HCT116 (cell line): ENCODE measurements at regions not wholly inside any gene's neighbourhood (a gene's known extent, or its start where the extent isn't known, plus 50 kb on each side); places are given as distances from the start of the nearest gene placed in this dataset.

Experiments used
- ATAC-seq: fragments of 200-7000 bp; cut with Tn5 transposase; 2 replicates; pipeline ENCODE4 v1.9.1; 2020; ENCODE audit warnings: mild to moderate bottlenecking, moderate library complexity
- BruUV-seq: library from RNA; stranded (reverse); fragments of 400-500 nt; replicated peaks from 2 replicates; lab custom pipeline; 2021; lab: Mats Ljungman, UMichigan
- CTCF ChIA-PET: fragments of 300-600 bp; sonication (Branson Sonifier 250); formaldehyde crosslinking; loops from one replicate; lab custom pipeline; 2021; ENCODE audit warnings: antibody characterized with exemption; lab: Charles Lee
- POLR2A ChIA-PET: fragments of 300-600, 350-600 bp; sonication (Branson Sonifier 250); formaldehyde crosslinking; loops from one replicate; lab custom pipeline; 2021; ENCODE audit warnings: antibody characterized with exemption; lab: Charles Lee
- RAD21 ChIA-PET, 2 experiments: fragments of 300-600 bp; sonication (Branson Sonifier 250); formaldehyde crosslinking; loops; one replicate each; lab custom pipeline; 2023; ENCODE audit warnings: low total read pairs in 2 of 2; ENCODE audit not compliant: uncharacterized antibody in 2 of 2, unreplicated experiment in 2 of 2, low non-redundant PET in 1 of 2; lab: Charles Lee
- DNase-seq: peaks from one replicate; pipeline ENCODE4 v3.0.0-alpha.2; 2010; ENCODE audit warnings: low read depth, low spot score
- H2AFZ ChIP-seq: fragments of 200-600 bp; shearing (Covaris generic), sonication (generic); 2 replicates; pipeline ENCODE4 v1.6.1; 2017; ENCODE audit warnings: low read depth, mixed run types, mixed read lengths, antibody characterized with exemption, low read length; ENCODE audit not compliant: poor library complexity, severe bottlenecking
- H3K27ac ChIP-seq: 2 replicates; pipeline ENCODE4 v1.5.1; 2012; ENCODE audit warnings: low read depth, low read length
- H3K27me3 ChIP-seq: fragments of 200-600 bp; sonication (generic); 2 replicates; pipeline ENCODE4 v1.6.1; 2016; ENCODE audit warnings: mixed run types, low read length, mixed read lengths; ENCODE audit not compliant: insufficient read depth
- H3K36me3 ChIP-seq, 2 experiments: fragments of 200-500 bp in 1 of 2; fragments of 200-600 bp in 1 of 2; sonication (Bioruptor generic) in 1 of 2; sonication (generic) in 1 of 2; 2 replicates each; pipeline versions ENCODE4 v1.5.1 to v1.6.1; 2014 to 2016; ENCODE audit warnings: low read length in 2 of 2, inconsistent platforms in 1 of 2, mixed read lengths in 1 of 2, mixed run types in 1 of 2; ENCODE audit not compliant: insufficient read depth in 2 of 2, control insufficient read depth in 1 of 2
- H3K4me1 ChIP-seq, 2 experiments: fragments of 200-600 bp in 1 of 2; sonication (generic) in 1 of 2; 2 replicates each; pipeline versions ENCODE4 v1.5.1 to v1.6.1; 2012 to 2017; ENCODE audit warnings: low read length in 2 of 2, inconsistent platforms in 1 of 2, mild to moderate bottlenecking in 1 of 2, mixed read lengths in 1 of 2, mixed run types in 1 of 2, moderate library complexity in 1 of 2; ENCODE audit not compliant: insufficient read depth in 2 of 2, control insufficient read depth in 1 of 2
- H3K4me2 ChIP-seq: fragments of 200-600 bp; sonication (generic); 2 replicates; pipeline ENCODE4 v1.6.1; 2017; ENCODE audit warnings: mixed run types, low read length, mixed read lengths
- H3K4me3 ChIP-seq, 2 experiments: fragments of 200-600 bp in 1 of 2; sonication (generic) in 1 of 2; replicated peaks in 1 of 2; 2 replicates each; pipeline ENCODE4 v1.5.1; 2011 to 2016; ENCODE audit warnings: low read length in 2 of 2, control low read depth in 1 of 2, low read depth in 1 of 2, mild to moderate bottlenecking in 1 of 2, mixed read lengths in 1 of 2, mixed run types in 1 of 2
- H3K79me2 ChIP-seq: fragments of 200-600 bp; sonication (generic); 2 replicates; pipeline ENCODE4 v1.6.1; 2017; ENCODE audit warnings: mild to moderate bottlenecking, mixed run types, low read length, moderate library complexity, mixed read lengths; ENCODE audit not compliant: insufficient read depth
- H3K9ac ChIP-seq: fragments of 200-600 bp; sonication (generic); 2 replicates; pipeline ENCODE4 v1.6.1; 2016; ENCODE audit warnings: low read length, mixed read lengths
- H3K9me2 ChIP-seq: fragments of 200-600 bp; sonication (generic), shearing (Covaris generic); 2 replicates; pipeline ENCODE4 v1.6.1; 2017; ENCODE audit warnings: mixed run types, mild to moderate bottlenecking, moderate library complexity; ENCODE audit not compliant: insufficient read depth
- H3K9me3 ChIP-seq, 2 experiments: fragments of 200-500 bp in 1 of 2; fragments of 200-600 bp in 1 of 2; sonication (Bioruptor generic) in 1 of 2; sonication (generic) in 1 of 2; 2 replicates each; pipeline ENCODE4 v1.6.1; 2014 to 2017; ENCODE audit warnings: low read length in 2 of 2, mixed read lengths in 2 of 2, inconsistent platforms in 1 of 2, low read depth in 1 of 2, mild to moderate bottlenecking in 1 of 2, mixed run types in 1 of 2, moderate library complexity in 1 of 2; ENCODE audit not compliant: control insufficient read depth in 1 of 2, insufficient read depth in 1 of 2
- H4K20me1 ChIP-seq: fragments of 200-600 bp; sonication (generic), shearing (Covaris generic); 2 replicates; pipeline ENCODE4 v1.6.1; 2017; ENCODE audit warnings: mixed run types, mild to moderate bottlenecking, moderate library complexity; ENCODE audit not compliant: insufficient read depth
- CBX3 ChIP-seq: IDR thresholded peaks from 2 replicates; pipeline ENCODE4 v1.6.1; 2012; ENCODE audit warnings: low read depth
- CTCF ChIP-seq, 3 experiments: fragments of 200-600 bp in 1 of 3; sonication (generic) in 1 of 3; IDR thresholded peaks in 2 of 3; conservative IDR thresholded peaks in 1 of 3; 2 replicates each; pipeline ENCODE4 v1.5.1; 2012 to 2017; ENCODE audit warnings: low read depth in 2 of 3, low read length in 2 of 3, antibody characterized with exemption in 1 of 3, borderline replicate concordance in 1 of 3, control low read depth in 1 of 3, mild to moderate bottlenecking in 1 of 3, mixed read lengths in 1 of 3, mixed run types in 1 of 3, moderate library complexity in 1 of 3; ENCODE audit not compliant: insufficient read depth in 1 of 3
- EZH2 ChIP-seq: fragments of 200-600 bp; sonication (generic); IDR thresholded peaks from 2 replicates; pipeline ENCODE4 v1.6.1; 2017; ENCODE audit warnings: antibody characterized with exemption, mixed run types
- EZH2phosphoT487 ChIP-seq: fragments of 200-600 bp; IDR thresholded peaks from 2 replicates; pipeline ENCODE4 v1.6.1; 2018; ENCODE audit warnings: antibody characterized with exemption, borderline replicate concordance
- FOSL1 ChIP-seq: IDR thresholded peaks from 2 replicates; pipeline ENCODE4 v1.6.1; 2012; ENCODE audit warnings: low read depth
- JUND ChIP-seq: IDR thresholded peaks from 2 replicates; pipeline ENCODE4 v1.6.1; 2012
- MAX ChIP-seq: IDR thresholded peaks from 2 replicates; pipeline ENCODE4 v1.6.1; 2012
- SIN3A ChIP-seq: IDR thresholded peaks from 2 replicates; pipeline ENCODE4 v1.6.1; 2012; ENCODE audit warnings: low read depth
- YY1 ChIP-seq: IDR thresholded peaks from 2 replicates; pipeline ENCODE4 v1.6.1; 2011; ENCODE audit warnings: low read length, low read depth, moderate library complexity, mild to moderate bottlenecking; ENCODE audit not compliant: insufficient replicate concordance; ENCODE audit errors: extremely low read depth
- ZBTB33 ChIP-seq: IDR thresholded peaks from 2 replicates; pipeline ENCODE4 v1.6.1; 2011; ENCODE audit warnings: mild to moderate bottlenecking, low read length, moderate library complexity; ENCODE audit not compliant: insufficient replicate concordance; ENCODE audit errors: extremely low read depth
- intact Hi-C: fragments of 100-400 bp; cut with micrococcal nuclease; formaldehyde crosslinking; loops from 2 replicates; pipeline ENCODE4 v1.10.0; 2022

DNA sequence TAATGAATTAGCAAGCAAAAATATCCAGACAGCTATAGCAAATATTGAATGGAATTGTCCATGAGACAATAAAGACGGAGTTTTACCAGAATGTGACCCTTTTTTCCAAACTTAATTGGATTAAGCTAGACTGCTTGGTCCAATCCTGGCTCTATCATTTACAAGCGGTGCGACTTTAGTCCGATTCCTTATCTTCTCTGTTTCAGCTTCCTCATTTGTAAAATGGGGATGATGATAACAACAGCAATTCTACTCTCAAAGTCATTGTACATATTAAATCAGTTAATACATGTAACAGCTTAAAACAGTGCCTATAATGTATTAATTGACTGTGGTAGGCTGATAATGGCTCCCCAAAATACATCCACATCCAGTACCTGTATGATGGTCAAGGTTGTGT lies 62.1 kb upstream of the CRBN start:
- ATAC-seq (no peak), DNase-seq (no peak)
- Histone ChIP-seq H3K27ac (no peak overlapping the region), H3K4me1 (no peaks in the 10 kb centered on the region), H3K9me2 (no peaks in the 10 kb centered on the region), H3K36me3 (no peaks in the 10 kb centered on the region), H3K9me3 (no peaks in the 10 kb centered on the region), H3K4me3 (no peak overlapping the region), H3K4me2 (no peak overlapping the region), H3K27me3 (no peaks in the 10 kb centered on the region), H2AFZ (no peak overlapping the region), H4K20me1 (no peaks in the 10 kb centered on the region), H3K9ac (no peak overlapping the region), H3K79me2 (no peaks in the 10 kb centered on the region)
- intact Hi-C loops = no loop called here
- CTCF ChIA-PET = no interaction called here
- RAD21 ChIA-PET = no interaction called here
- TF ChIP-seq YY1 = no peak
- no peak for TF ChIP-seq CBX3
- no peak for TF ChIP-seq EZH2phosphoT487
- no peak for TF ChIP-seq ZBTB33
- POLR2A ChIA-PET = no interaction called here
- BruUV-seq = no TSS peak

GRCh38 chr3:3240986-3241385 lies 61.5 kb upstream of the CRBN start:
- no peaks in the 10 kb centered on the region for H3K4me1 ChIP-seq
- no peaks in the 10 kb centered on the region for H3K9me3 ChIP-seq
- no peak for ATAC-seq
- H4K20me1 ChIP-seq = no peaks in the 10 kb centered on the region
- no peaks in the 10 kb centered on the region for H3K79me2 ChIP-seq
- H2AFZ ChIP-seq = no peak overlapping the region
- intact Hi-C loops = no loop called here
- CTCF ChIA-PET = no interaction called here
- no peaks in the 10 kb centered on the region for H3K9me2 ChIP-seq
- POLR2A ChIA-PET = no interaction called here
- no peak overlapping the region for H3K4me2 ChIP-seq
- DNase-seq = no peak
- no peaks in the 10 kb centered on the region for H3K36me3 ChIP-seq
- H3K27me3 ChIP-seq = no peaks in the 10 kb centered on the region; the same call in 1 of the 2 replicates
- H3K4me3 ChIP-seq = no peak overlapping the region
- H3K9ac ChIP-seq = no peak overlapping the region
- BruUV-seq = no TSS peak
- RAD21 ChIA-PET = no interaction called here
- H3K27ac ChIP-seq = no peak overlapping the region
- TF ChIP-seq FOSL1 = no peak
- no peak for TF ChIP-seq MAX
- no peak for TF ChIP-seq JUND
- no peak for TF ChIP-seq YY1
- no peak for TF ChIP-seq SIN3A
- no peak for TF ChIP-seq ZBTB33
- TF ChIP-seq EZH2 = no peak
- no peak for TF ChIP-seq CTCF (IDR thresholded peaks at IDR 0.05 in 2 of 3, conservative IDR thresholded peaks at IDR 0.05 in 1 of 3; ENCODE audit: borderline replicate concordance in 1 of 3, insufficient read depth in 1 of 3, low read depth in 2 of 3, low read length in 2 of 3)
